SK-N-SH (cell line): ENCODE measurements at regions not wholly inside any gene's neighbourhood (a gene's known extent, or its start where the extent isn't known, plus 50 kb on each side); places are given as distances from the start of the nearest gene placed in this dataset.

Experiments used
- CTCF ChIA-PET: fragments of 300-600, 350-600 bp; formaldehyde crosslinking; extraction: SDS; loops from one replicate; lab custom pipeline; 2021; lab: Yijun Ruan, JAX
- POLR2A ChIA-PET: fragments of 350-600 bp; sonication (Branson Sonifier 250); formaldehyde crosslinking; extraction: SDS; loops from one replicate; lab custom pipeline; 2020; ENCODE audit warnings: antibody characterized with exemption, inconsistent platforms; lab: Yijun Ruan, JAX
- DNase-seq: peaks from one replicate; pipeline ENCODE4 v3.0.0; 2012
- H2AFZ ChIP-seq: fragments of 200-600 bp; sonication (generic); 2 replicates; pipeline ENCODE4 v1.8.1; 2016; ENCODE audit warnings: antibody characterized with exemption, mild to moderate bottlenecking, low read depth
- H3F3A ChIP-seq: fragments of 200-600 bp; sonication (generic); replicated peaks from 2 replicates; pipeline ENCODE3; 2016; ENCODE audit warnings: antibody characterized with exemption, mild to moderate bottlenecking; ENCODE audit not compliant: insufficient read depth
- H3K27ac ChIP-seq, 2 experiments: fragments of 200-500 bp in 1 of 2; fragments of 200-600 bp in 1 of 2; sonication (Bioruptor generic) in 1 of 2; sonication (generic), shearing (Covaris generic) in 1 of 2; 2 replicates each; pipeline versions ENCODE4 v1.5.1 to v1.6.1; 2014 to 2016; ENCODE audit warnings: low read depth in 2 of 2, inconsistent platforms in 1 of 2, low read length in 1 of 2, mild to moderate bottlenecking in 1 of 2, mixed read lengths in 1 of 2
- H3K27me3 ChIP-seq: fragments of 200-600 bp; sonication (generic), shearing (Covaris generic); 2 replicates; pipeline ENCODE4 v1.6.1; 2016; ENCODE audit warnings: mixed run types; ENCODE audit not compliant: insufficient read depth
- H3K36me3 ChIP-seq, 2 experiments: fragments of 200-500 bp in 1 of 2; fragments of 200-600 bp in 1 of 2; sonication (Bioruptor generic) in 1 of 2; sonication (generic) in 1 of 2; replicated peaks in 1 of 2; 2 replicates each; pipeline versions ENCODE3 to v1.5.1; 2014 to 2016; ENCODE audit warnings: low read length in 1 of 2, mild to moderate bottlenecking in 1 of 2; ENCODE audit not compliant: insufficient read depth in 2 of 2, control insufficient read depth in 1 of 2
- H3K4me1 ChIP-seq, 2 experiments: fragments of 200-500 bp in 1 of 2; fragments of 200-600 bp in 1 of 2; sonication (Bioruptor generic) in 1 of 2; sonication (generic), shearing (Covaris generic) in 1 of 2; 2 replicates each; pipeline versions ENCODE4 v1.5.1 to v1.6.1; 2014 to 2016; ENCODE audit warnings: low read depth in 1 of 2, low read length in 1 of 2, mixed run types in 1 of 2; ENCODE audit not compliant: insufficient read depth in 2 of 2, control insufficient read depth in 1 of 2
- H3K4me2 ChIP-seq: fragments of 200-600 bp; sonication (generic), shearing (Covaris generic); 2 replicates; pipeline ENCODE4 v1.6.1; 2017; ENCODE audit warnings: mixed run types
- H3K4me3 ChIP-seq, 2 experiments: fragments of 200-500 bp in 1 of 2; fragments of 200-600 bp in 1 of 2; sonication (Bioruptor generic) in 1 of 2; sonication (generic), shearing (Covaris generic) in 1 of 2; 2 replicates each; pipeline versions ENCODE4 v1.5.1 to v1.8.1; 2014 to 2016; ENCODE audit warnings: low read depth in 2 of 2, inconsistent platforms in 1 of 2, low read length in 1 of 2, mild to moderate bottlenecking in 1 of 2, mixed read lengths in 1 of 2, moderate library complexity in 1 of 2
- H3K79me2 ChIP-seq: fragments of 200-600 bp; sonication (generic); 2 replicates; pipeline ENCODE4 v1.8.1; 2017; ENCODE audit warnings: mild to moderate bottlenecking; ENCODE audit not compliant: insufficient read depth
- H3K9ac ChIP-seq: fragments of 200-600 bp; sonication (generic); 2 replicates; pipeline ENCODE4 v1.6.1; 2017; ENCODE audit warnings: mixed run types
- H3K9me2 ChIP-seq: fragments of 200-600 bp; sonication (generic); 2 replicates; pipeline ENCODE4 v1.6.1; 2017; ENCODE audit warnings: mixed run types
- H3K9me3 ChIP-seq: fragments of 200-600 bp; sonication (generic); 2 replicates; pipeline ENCODE4 v1.6.1; 2017; ENCODE audit warnings: mixed run types, mild to moderate bottlenecking, moderate library complexity
- H4K20me1 ChIP-seq: fragments of 200-600 bp; sonication (generic); 2 replicates; pipeline ENCODE4 v1.6.1; 2017; ENCODE audit warnings: mild to moderate bottlenecking, mixed run types; ENCODE audit not compliant: insufficient read depth
- FOSL2 ChIP-seq: IDR thresholded peaks from 2 replicates; pipeline ENCODE4 v1.4.0; 2012; ENCODE audit warnings: low read depth, mild to moderate bottlenecking, moderate library complexity, borderline replicate concordance
- FOXM1 ChIP-seq: IDR thresholded peaks from 2 replicates; pipeline ENCODE4 v1.4.0; 2012; ENCODE audit warnings: low read depth, mild to moderate bottlenecking
- GATA2 ChIP-seq: sonication (generic); formaldehyde crosslinking; IDR thresholded peaks from 2 replicates; pipeline ENCODE4 v1.5.0; 2020; ENCODE audit warnings: mild to moderate bottlenecking, missing genetic modification reagents
- JUND ChIP-seq: IDR thresholded peaks from 2 replicates; pipeline ENCODE4 v1.4.0; 2012
- MEF2A ChIP-seq: IDR thresholded peaks from 2 replicates; pipeline ENCODE4 v1.4.0; 2012; ENCODE audit warnings: low read depth, borderline replicate concordance
- NFIC ChIP-seq: IDR thresholded peaks from 2 replicates; pipeline ENCODE4 v1.4.0; 2012; ENCODE audit warnings: borderline replicate concordance
- NRF1 ChIP-seq: IDR thresholded peaks from 2 replicates; pipeline ENCODE4 v1.6.1; 2012; ENCODE audit warnings: low read depth, mild to moderate bottlenecking, low read length
- POLR2AphosphoS5 ChIP-seq: IDR thresholded peaks from 2 replicates; pipeline ENCODE4 v1.6.1; 2012; ENCODE audit warnings: low read depth, low read length
- RFX5 ChIP-seq: IDR thresholded peaks from 2 replicates; pipeline ENCODE4 v1.6.1; 2012; ENCODE audit warnings: mild to moderate bottlenecking, improper control_type of control experiment, low read length
- RXRA ChIP-seq: IDR thresholded peaks from 2 replicates; pipeline ENCODE4 v1.4.0; 2012; ENCODE audit warnings: low read depth, mild to moderate bottlenecking, borderline replicate concordance
- SIN3A ChIP-seq: IDR thresholded peaks from 2 replicates; pipeline ENCODE4 v1.6.1; 2012; ENCODE audit warnings: low read depth, mild to moderate bottlenecking, low read length, moderate library complexity, borderline replicate concordance
- SMC3 ChIP-seq: IDR thresholded peaks from 2 replicates; pipeline ENCODE4 v1.6.1; 2012; ENCODE audit warnings: low read depth, low read length, improper control_type of control experiment
- TEAD4 ChIP-seq: IDR thresholded peaks from 2 replicates; pipeline ENCODE4 v1.4.0; 2012; ENCODE audit warnings: mild to moderate bottlenecking, borderline replicate concordance; ENCODE audit not compliant: insufficient read depth
- WGBS: methylation state at CpG from one replicate; pipeline ENCODE4 v1.1.6; 2017; ENCODE audit warnings: low lambda C conversion rate; 5-methylcytosine and 5-hydroxymethylcytosine counted together
- TF ChIP-seq, protein P1 (sequence below): IDR thresholded peaks from 2 replicates; pipeline ENCODE4; 2012
- TF ChIP-seq, protein P2 (sequence below): IDR thresholded peaks from 2 replicates; pipeline ENCODE4 v1.6.1; 2012; ENCODE audit warnings: mild to moderate bottlenecking, low read depth, low read length, moderate library complexity
- TF ChIP-seq, protein P3 (sequence below): IDR thresholded peaks from 2 replicates; pipeline ENCODE4 v1.4.0; 2012; ENCODE audit warnings: low read depth, borderline replicate concordance
- TF ChIP-seq, protein P4 (sequence below): fragments of 150-350 bp; IDR thresholded peaks from 2 replicates; pipeline ENCODE4 v1.6.1; 2017; ENCODE audit warnings: antibody characterized with exemption, low read length, low read depth, borderline replicate concordance
- TF ChIP-seq, protein P5 (sequence below): IDR thresholded peaks from 2 replicates; pipeline ENCODE4 v1.4.0; 2012; ENCODE audit warnings: low read depth
- TF ChIP-seq, protein P6 (sequence below): fragments of 200-600 bp; sonication (generic); IDR thresholded peaks from 2 replicates; pipeline ENCODE4 v1.6.1; 2017; ENCODE audit warnings: antibody characterized with exemption, mild to moderate bottlenecking, moderate library complexity

DNA sequence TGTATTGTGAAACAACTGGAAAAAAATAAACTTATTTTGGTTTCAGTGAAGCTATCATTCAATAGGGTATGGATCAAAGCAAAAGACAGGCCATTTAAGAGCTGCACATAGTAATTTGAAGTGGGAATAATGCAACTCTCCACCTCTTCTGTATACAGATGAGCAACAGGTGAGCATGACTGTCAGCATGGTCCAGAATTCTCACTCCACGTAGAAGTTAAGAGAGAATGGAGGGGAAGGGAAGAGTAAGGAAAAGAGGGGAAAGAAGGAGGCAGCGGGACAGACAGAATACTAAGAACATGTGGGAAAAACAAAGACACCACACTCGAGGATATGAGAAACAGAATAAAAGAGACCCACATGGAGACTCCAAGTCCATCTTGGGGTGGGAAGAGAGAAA lies 396.1 kb upstream of the GRIA1 start:
- TF ChIP-seq NFIC (no peak), FOSL2 (no peak), MEF2A (no peak), RFX5 (no peak), FOXM1 (no peak), TEAD4 (no peak), POLR2AphosphoS5 (no peak), NRF1 (no peak), SIN3A (no peak), JUND (no peak), RXRA (no peak), SMC3 (no peak), GATA2 (CRISPR knock-in tag) (no peak)
- TF ChIP-seq, protein P1, sequence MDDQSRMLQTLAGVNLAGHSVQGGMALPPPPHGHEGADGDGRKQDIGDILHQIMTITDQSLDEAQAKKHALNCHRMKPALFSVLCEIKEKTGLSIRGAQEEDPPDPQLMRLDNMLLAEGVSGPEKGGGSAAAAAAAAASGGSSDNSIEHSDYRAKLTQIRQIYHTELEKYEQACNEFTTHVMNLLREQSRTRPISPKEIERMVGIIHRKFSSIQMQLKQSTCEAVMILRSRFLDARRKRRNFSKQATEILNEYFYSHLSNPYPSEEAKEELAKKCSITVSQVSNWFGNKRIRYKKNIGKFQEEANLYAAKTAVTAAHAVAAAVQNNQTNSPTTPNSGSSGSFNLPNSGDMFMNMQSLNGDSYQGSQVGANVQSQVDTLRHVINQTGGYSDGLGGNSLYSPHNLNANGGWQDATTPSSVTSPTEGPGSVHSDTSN, result no peak
- TF ChIP-seq, protein P2, sequence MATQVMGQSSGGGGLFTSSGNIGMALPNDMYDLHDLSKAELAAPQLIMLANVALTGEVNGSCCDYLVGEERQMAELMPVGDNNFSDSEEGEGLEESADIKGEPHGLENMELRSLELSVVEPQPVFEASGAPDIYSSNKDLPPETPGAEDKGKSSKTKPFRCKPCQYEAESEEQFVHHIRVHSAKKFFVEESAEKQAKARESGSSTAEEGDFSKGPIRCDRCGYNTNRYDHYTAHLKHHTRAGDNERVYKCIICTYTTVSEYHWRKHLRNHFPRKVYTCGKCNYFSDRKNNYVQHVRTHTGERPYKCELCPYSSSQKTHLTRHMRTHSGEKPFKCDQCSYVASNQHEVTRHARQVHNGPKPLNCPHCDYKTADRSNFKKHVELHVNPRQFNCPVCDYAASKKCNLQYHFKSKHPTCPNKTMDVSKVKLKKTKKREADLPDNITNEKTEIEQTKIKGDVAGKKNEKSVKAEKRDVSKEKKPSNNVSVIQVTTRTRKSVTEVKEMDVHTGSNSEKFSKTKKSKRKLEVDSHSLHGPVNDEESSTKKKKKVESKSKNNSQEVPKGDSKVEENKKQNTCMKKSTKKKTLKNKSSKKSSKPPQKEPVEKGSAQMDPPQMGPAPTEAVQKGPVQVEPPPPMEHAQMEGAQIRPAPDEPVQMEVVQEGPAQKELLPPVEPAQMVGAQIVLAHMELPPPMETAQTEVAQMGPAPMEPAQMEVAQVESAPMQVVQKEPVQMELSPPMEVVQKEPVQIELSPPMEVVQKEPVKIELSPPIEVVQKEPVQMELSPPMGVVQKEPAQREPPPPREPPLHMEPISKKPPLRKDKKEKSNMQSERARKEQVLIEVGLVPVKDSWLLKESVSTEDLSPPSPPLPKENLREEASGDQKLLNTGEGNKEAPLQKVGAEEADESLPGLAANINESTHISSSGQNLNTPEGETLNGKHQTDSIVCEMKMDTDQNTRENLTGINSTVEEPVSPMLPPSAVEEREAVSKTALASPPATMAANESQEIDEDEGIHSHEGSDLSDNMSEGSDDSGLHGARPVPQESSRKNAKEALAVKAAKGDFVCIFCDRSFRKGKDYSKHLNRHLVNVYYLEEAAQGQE, result no peak
- TF ChIP-seq, protein P3, sequence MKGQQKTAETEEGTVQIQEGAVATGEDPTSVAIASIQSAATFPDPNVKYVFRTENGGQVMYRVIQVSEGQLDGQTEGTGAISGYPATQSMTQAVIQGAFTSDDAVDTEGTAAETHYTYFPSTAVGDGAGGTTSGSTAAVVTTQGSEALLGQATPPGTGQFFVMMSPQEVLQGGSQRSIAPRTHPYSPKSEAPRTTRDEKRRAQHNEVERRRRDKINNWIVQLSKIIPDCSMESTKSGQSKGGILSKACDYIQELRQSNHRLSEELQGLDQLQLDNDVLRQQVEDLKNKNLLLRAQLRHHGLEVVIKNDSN, result no peak
- TF ChIP-seq, protein P4, sequence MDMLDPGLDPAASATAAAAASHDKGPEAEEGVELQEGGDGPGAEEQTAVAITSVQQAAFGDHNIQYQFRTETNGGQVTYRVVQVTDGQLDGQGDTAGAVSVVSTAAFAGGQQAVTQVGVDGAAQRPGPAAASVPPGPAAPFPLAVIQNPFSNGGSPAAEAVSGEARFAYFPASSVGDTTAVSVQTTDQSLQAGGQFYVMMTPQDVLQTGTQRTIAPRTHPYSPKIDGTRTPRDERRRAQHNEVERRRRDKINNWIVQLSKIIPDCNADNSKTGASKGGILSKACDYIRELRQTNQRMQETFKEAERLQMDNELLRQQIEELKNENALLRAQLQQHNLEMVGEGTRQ, result no peak
- TF ChIP-seq, protein P5, sequence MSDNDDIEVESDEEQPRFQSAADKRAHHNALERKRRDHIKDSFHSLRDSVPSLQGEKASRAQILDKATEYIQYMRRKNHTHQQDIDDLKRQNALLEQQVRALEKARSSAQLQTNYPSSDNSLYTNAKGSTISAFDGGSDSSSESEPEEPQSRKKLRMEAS, result no peak
- TF ChIP-seq, protein P6, sequence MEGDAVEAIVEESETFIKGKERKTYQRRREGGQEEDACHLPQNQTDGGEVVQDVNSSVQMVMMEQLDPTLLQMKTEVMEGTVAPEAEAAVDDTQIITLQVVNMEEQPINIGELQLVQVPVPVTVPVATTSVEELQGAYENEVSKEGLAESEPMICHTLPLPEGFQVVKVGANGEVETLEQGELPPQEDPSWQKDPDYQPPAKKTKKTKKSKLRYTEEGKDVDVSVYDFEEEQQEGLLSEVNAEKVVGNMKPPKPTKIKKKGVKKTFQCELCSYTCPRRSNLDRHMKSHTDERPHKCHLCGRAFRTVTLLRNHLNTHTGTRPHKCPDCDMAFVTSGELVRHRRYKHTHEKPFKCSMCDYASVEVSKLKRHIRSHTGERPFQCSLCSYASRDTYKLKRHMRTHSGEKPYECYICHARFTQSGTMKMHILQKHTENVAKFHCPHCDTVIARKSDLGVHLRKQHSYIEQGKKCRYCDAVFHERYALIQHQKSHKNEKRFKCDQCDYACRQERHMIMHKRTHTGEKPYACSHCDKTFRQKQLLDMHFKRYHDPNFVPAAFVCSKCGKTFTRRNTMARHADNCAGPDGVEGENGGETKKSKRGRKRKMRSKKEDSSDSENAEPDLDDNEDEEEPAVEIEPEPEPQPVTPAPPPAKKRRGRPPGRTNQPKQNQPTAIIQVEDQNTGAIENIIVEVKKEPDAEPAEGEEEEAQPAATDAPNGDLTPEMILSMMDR, result no peak
- no peak overlapping the region for H3K4me3 ChIP-seq
- no peak overlapping the region for H3K9ac ChIP-seq
- H3K9me3 ChIP-seq, result no peaks in the 10 kb centered on the region
- no peak for DNase-seq
- H3F3A ChIP-seq, result no peaks in the 10 kb centered on the region
- POLR2A ChIA-PET, result no interaction called here
- no peaks in the 10 kb centered on the region for H3K79me2 ChIP-seq
- H3K4me2 ChIP-seq, result no peak overlapping the region
- 1% methylated on average over 3 of the region's 3 CpGs for WGBS
- H3K27ac ChIP-seq, result no peak overlapping the region
- no peaks in the 10 kb centered on the region for H4K20me1 ChIP-seq
- no peaks in the 10 kb centered on the region for H3K27me3 ChIP-seq
- H3K36me3 ChIP-seq, result no peaks in the 10 kb centered on the region
- H2AFZ ChIP-seq, result no peak overlapping the region
- CTCF ChIA-PET, result no interaction called here
- H3K4me1 ChIP-seq, result no peaks in the 10 kb centered on the region
- no peaks in the 10 kb centered on the region for H3K9me2 ChIP-seq
